ENCODE measurements at regions not wholly inside any gene's neighbourhood (a gene's known extent, or its start where the extent isn't known, plus 50 kb on each side); places are given as distances from the start of the nearest gene placed in this dataset.

GRCh38 chr4:1478766-1479355 lies 72.6 kb upstream of the NKX1-1 start:
- intact Hi-C loops (cut with DNase I, micrococcal nuclease), result no loop called here
- ChIA-PET CTCF (interaction anchor here (0.8 kb wide), 1 partner anchor 538 kb away, joined by 5 read pairs; no protein-coding TSS in a partner anchor), POLR2A (no interaction called here)
- Mint-ChIP-seq H3K27ac (no peak overlapping the region), H3K36me3 (ENCODE audit: low read depth) (no peaks in the 10 kb centered on the region), H3K27me3 (peaks cover 13% of the 10 kb centered on the region), H3K4me3 (no peak overlapping the region), H3K4me1 (no peaks in the 10 kb centered on the region), H3K9me3 (ENCODE audit: low read depth) (peaks cover 15% of the 10 kb centered on the region)
- ATAC-seq (no peak), DNase-seq (no peak)

DNA sequence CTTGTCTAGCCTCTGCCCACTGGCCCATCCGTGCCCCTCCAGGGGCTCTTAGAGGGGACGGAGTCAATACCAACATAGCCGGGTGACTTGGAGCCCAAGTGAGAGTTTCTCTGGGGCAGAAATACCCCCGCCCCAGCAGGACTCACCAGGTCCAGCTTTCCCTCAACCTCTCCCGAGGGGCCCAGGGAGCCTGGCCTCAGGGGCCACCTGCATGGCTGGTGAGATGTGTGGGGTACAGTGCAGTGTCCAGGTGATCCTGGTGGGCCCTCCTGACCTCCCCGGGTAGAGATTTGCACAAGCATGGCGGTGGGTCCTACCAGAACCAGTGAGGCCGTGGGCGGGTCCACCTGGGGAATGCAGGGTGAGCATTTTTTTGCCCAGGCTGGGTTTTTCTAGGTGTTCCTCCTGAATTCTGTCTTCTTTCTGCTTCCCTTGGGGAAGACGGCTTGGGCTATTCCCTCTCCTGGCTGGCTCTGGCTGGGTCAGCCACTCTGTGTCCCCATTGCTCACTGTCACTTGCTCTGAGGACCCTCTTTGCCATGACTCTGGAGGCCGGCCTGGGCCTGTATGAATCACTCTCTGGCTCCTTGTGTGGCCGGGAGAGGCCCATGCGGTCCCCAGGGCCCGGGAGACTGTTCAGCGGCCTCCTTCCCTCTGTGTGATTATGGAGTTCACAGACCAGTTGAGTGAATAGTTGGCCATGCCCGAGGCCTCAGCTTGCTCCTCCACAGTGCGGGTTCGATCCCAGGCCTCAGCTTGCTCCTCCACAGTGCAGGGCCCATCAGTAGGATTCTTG lies 71.0 kb upstream of the NKX1-1 start:
- H3K27ac Mint-ChIP-seq, result no peak overlapping the region
- no peak for DNase-seq
- no peak overlapping the region for H3K4me3 Mint-ChIP-seq
- ChIA-PET POLR2A (no interaction called here), CTCF (no interaction called here)
- ATAC-seq, result no peak
- H3K36me3 Mint-ChIP-seq (ENCODE audit: low read depth), result no peaks in the 10 kb centered on the region
- peaks cover 14% of the 10 kb centered on the region for H3K9me3 Mint-ChIP-seq (ENCODE audit: low read depth)
- peaks cover 17% of the 10 kb centered on the region for H3K27me3 Mint-ChIP-seq
- intact Hi-C loops (cut with DNase I, micrococcal nuclease), result no loop called here
- H3K4me1 Mint-ChIP-seq, result no peaks in the 10 kb centered on the region

GRCh38 chr4:1476140-1476513 lies 69.9 kb upstream of the NKX1-1 start:
- H3K27ac Mint-ChIP-seq, result no peak overlapping the region
- CTCF ChIA-PET, result no interaction called here
- no peak for ATAC-seq
- intact Hi-C loops (cut with DNase I, micrococcal nuclease), result no loop called here
- DNase-seq, result no peak
- no peak overlapping the region for H3K4me3 Mint-ChIP-seq
- peaks cover 9% of the 10 kb centered on the region for H3K9me3 Mint-ChIP-seq (ENCODE audit: low read depth)
- no peaks in the 10 kb centered on the region for H3K36me3 Mint-ChIP-seq (ENCODE audit: low read depth)
- no peaks in the 10 kb centered on the region for H3K4me1 Mint-ChIP-seq
- POLR2A ChIA-PET, result no interaction called here
- peaks cover 17% of the 10 kb centered on the region for H3K27me3 Mint-ChIP-seq

DNA sequence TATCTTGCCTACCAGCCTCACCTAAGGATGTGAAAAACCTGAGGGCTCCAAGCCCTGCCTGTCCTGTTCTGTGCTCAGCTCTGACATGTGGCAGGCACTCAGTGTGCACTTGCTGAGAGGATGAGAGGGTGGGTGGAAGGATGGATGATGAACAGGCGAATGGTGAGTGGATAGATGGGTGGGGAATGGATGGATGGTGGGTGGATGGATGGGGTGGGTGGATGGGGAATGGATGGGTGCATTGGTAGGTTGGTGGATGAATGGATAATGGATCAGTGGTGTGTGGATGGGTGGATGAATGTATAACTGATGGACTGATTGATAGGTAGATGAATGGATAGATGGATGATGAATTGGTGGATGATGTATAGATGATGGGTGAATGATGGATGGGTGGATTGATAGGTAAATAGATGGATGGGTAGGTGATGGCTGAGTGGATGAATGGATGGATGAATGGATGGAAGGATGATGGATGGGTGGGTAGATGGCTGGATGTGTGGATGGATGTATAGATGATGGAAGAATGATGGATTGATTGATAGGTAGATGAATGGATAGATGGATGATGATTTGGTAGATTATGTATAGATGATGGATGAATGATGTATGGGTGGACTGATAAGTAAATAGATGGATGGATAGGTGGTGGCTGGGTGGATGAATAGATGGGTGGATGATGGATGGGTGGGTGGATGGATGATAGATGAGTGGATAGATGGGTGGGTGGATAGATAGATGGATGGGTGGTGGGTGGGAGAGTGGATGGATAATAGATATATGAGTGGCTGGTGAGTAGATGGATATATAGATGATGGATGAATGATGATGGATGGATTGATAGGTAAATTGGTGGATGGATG lies 69.3 kb upstream of the NKX1-1 start:
- CTCF ChIA-PET, result no interaction called here
- Mint-ChIP-seq H3K27me3 (peaks cover 17% of the 10 kb centered on the region), H3K36me3 (ENCODE audit: low read depth) (no peaks in the 10 kb centered on the region), H3K4me1 (no peaks in the 10 kb centered on the region), H3K9me3 (ENCODE audit: low read depth) (peaks cover 6% of the 10 kb centered on the region), H3K4me3 (no peak overlapping the region), H3K27ac (no peak overlapping the region)
- POLR2A ChIA-PET, result no interaction called here
- intact Hi-C loops (cut with DNase I, micrococcal nuclease), result no loop called here
- no peak for ATAC-seq
- no peak for DNase-seq

DNA sequence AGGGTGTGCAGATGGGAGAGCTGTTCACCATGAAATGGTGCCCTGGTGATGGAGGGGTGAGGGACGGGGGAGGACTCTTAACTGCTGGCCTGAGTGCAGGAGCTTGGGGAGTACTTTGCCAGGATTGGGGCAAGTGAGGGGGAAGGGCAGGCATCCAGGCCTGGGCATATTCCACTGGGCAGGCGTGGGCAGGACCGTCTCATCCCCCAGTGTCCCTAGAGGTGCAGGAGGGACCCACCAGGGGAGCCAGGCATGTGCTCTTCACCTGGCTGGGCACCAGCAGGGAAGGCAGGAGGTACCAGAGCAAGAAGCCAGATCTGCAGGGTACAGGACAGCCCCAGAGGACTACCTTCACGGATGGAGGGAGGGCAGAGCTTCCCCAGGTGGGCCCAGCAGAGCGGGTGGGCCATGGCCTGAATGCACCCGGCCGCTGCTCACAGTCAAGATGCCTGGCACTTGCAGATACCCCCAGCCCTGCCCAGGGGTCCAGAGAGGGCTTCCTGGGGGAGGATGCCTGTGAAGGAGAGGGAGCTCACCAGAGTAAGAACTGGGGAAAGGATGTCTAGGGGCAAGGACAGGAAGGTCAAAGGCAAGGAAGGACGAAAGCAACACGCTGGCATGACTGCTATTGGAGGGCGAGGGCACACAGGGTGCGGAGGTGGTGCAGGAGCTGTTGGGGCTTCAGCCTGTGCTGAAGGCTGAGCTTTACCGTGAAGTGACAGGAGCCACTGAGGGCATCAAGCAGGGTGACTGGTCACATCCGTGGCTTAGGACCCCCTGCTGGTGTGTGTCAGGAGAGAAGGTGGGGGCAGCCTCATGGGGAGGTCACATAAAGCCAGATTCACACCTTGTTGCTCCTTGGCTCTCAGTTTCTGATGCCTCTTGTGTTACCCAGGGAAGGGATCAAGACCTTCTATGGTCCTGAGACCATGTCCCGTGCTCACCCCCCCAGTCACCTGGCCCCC lies 68.2 kb upstream of the NKX1-1 start:
- DNase-seq (no peak), ATAC-seq (no peak)
- H3K4me1 Mint-ChIP-seq, result no peaks in the 10 kb centered on the region
- intact Hi-C loops (cut with DNase I, micrococcal nuclease), result no loop called here
- no peak overlapping the region for H3K4me3 Mint-ChIP-seq
- CTCF ChIA-PET, result no interaction called here
- POLR2A ChIA-PET, result no interaction called here
- H3K9me3 Mint-ChIP-seq (ENCODE audit: low read depth), result peaks cover 1% of the 10 kb centered on the region
- no peaks in the 10 kb centered on the region for H3K36me3 Mint-ChIP-seq (ENCODE audit: low read depth)
- H3K27me3 Mint-ChIP-seq, result peaks cover 15% of the 10 kb centered on the region
- no peak overlapping the region for H3K27ac Mint-ChIP-seq

- Mint-ChIP-seq H3K27ac (no peak overlapping the region), H3K36me3 (ENCODE audit: low read depth) (no peaks in the 10 kb centered on the region), H3K9me3 (ENCODE audit: low read depth) (no peaks in the 10 kb centered on the region), H3K4me1 (no peaks in the 10 kb centered on the region), H3K4me3 (no peak overlapping the region), H3K27me3 (peaks cover 15% of the 10 kb centered on the region)
- ATAC-seq, result no peak
- POLR2A ChIA-PET, result no interaction called here
- DNase-seq, result no peak
- CTCF ChIA-PET, result no interaction called here
- intact Hi-C loops (cut with DNase I, micrococcal nuclease), result no loop called here
Observed at GRCh38 chr4:1473718-1474117, 67.5 kb upstream of the NKX1-1 start.

- H3K36me3 Mint-ChIP-seq (ENCODE audit: low read depth), result no peaks in the 10 kb centered on the region
Observed at GRCh38 chr4:1472911-1473518, 66.8 kb upstream of the NKX1-1 start.

DNA sequence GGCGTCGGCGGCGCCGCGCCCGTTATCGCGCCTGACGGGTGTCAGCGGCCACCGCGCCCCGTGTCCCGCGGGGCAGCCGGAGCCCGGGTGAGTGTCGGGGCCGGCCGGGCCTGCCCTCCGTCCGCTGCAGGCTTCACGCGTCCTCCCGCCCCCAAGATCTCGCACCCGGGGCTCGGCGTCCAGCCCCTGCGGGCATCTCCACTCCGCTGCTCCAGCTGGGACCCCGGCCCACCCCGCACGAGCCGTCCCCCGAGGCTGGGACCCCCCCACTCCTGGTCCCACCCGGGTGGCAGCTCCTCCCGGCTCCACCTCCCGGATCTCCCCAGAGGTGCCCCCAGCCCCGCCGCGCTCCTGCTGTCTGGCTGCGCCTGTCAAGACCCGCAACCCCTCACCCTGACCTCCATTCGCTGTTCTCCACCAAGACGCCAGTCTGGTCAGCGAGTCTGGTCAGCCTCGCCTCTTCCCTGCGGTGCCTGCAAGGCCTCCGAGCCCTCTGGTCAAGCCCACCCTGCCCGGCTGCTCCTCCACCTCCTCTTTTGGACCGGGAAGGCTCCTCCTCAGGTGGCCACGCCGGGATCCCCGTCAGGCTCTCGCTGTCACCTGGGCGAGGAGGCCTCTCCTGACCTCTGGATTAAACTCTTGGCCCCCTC lies 66.0 kb upstream of the NKX1-1 start:
- no peak overlapping the region for H3K27ac Mint-ChIP-seq
- DNase-seq (no peak), ATAC-seq (no peak)
- H3K4me1 Mint-ChIP-seq, result no peaks in the 10 kb centered on the region
- no peaks in the 10 kb centered on the region for H3K36me3 Mint-ChIP-seq (ENCODE audit: low read depth)
- ChIA-PET CTCF (no interaction called here), POLR2A (no interaction called here)
- peaks cover 12% of the 10 kb centered on the region for H3K9me3 Mint-ChIP-seq (ENCODE audit: low read depth)
- intact Hi-C loops (cut with DNase I, micrococcal nuclease), result no loop called here
- no peak overlapping the region for H3K4me3 Mint-ChIP-seq
- H3K27me3 Mint-ChIP-seq, result peaks cover 17% of the 10 kb centered on the region

More at GRCh38 chr4:1472911-1473518, 66.8 kb upstream of the NKX1-1 start:
- CTCF ChIA-PET, result no interaction called here
- Mint-ChIP-seq H3K4me3 (no peak overlapping the region), H3K4me1 (no peaks in the 10 kb centered on the region), H3K9me3 (ENCODE audit: low read depth) (peaks cover 5% of the 10 kb centered on the region), H3K27ac (no peak overlapping the region), H3K27me3 (peaks cover 17% of the 10 kb centered on the region)
- POLR2A ChIA-PET, result no interaction called here
- DNase-seq, result no peak
- intact Hi-C loops (cut with DNase I, micrococcal nuclease), result no loop called here
- no peak for ATAC-seq

- peaks cover 17% of the 10 kb centered on the region for H3K27me3 Mint-ChIP-seq
- CTCF ChIA-PET, result no interaction called here
- intact Hi-C loops (cut with DNase I, micrococcal nuclease), result no loop called here
- H3K4me3 Mint-ChIP-seq, result no peak overlapping the region
- no peaks in the 10 kb centered on the region for H3K4me1 Mint-ChIP-seq
- POLR2A ChIA-PET, result no interaction called here
- no peak for ATAC-seq
- no peak overlapping the region for H3K27ac Mint-ChIP-seq
- H3K9me3 Mint-ChIP-seq (ENCODE audit: low read depth), result peaks cover 12% of the 10 kb centered on the region
- DNase-seq, result no peak
- H3K36me3 Mint-ChIP-seq (ENCODE audit: low read depth), result no peaks in the 10 kb centered on the region
Observed at GRCh38 chr4:1471443-1472147, 65.4 kb upstream of the NKX1-1 start.

DNA sequence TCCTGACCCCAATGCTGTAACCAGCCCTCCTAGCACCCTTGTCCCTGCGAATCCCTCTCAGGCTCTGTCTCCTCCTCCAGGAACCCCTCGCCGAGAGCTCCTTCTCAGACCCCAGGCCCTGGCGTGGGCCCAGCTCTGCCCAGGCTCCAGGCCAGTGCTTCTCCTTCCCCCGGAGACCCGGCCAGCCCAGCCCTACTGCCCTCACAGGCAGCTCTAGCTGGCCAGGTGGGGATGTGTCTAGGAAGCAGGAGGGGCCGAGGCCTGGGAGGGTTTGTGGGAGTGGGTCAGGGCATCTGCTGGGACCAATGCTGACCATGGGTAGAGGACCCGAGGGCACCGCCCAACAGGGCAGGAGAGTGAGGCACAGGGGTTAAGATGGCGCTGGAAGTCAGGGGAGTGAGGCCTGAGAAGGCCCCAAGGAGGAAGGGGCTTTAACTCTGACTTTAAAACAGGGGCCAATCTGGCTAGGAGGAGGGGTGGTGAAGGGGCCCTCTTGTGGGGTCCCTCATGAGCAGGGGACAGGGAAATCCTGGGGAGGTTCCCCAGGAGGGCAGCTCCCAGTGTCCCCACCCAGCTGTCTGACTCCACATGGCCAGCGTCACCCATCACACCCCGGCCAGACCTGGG lies 64.7 kb upstream of the NKX1-1 start:
- intact Hi-C loops (cut with DNase I, micrococcal nuclease), result no loop called here
- POLR2A ChIA-PET, result no interaction called here

More for the DNA sequence above, 64.7 kb upstream of the NKX1-1 start:
- Mint-ChIP-seq H3K36me3 (ENCODE audit: low read depth) (no peaks in the 10 kb centered on the region), H3K4me1 (no peaks in the 10 kb centered on the region), H3K4me3 (no peak overlapping the region), H3K9me3 (ENCODE audit: low read depth) (peaks cover 12% of the 10 kb centered on the region), H3K27ac (no peak overlapping the region), H3K27me3 (peaks cover 17% of the 10 kb centered on the region)
- ATAC-seq (no peak), DNase-seq (no peak)
- CTCF ChIA-PET, result no interaction called here
